Nephron progenitor cell (in vitro differentiated cells): ENCODE measurements at regions not wholly inside any gene's neighbourhood (a gene's known extent, or its start where the extent isn't known, plus 50 kb on each side); places are given as distances from the start of the nearest gene placed in this dataset.

Experiments
- DNase-seq: peaks from one replicate; pipeline ENCODE4 v3.0.0; 2021
- H3K27ac Mint-ChIP-seq: 2 replicates; pipeline ENCODE4 v1.8.0; 2021; ENCODE audit warnings: mild to moderate bottlenecking, moderate library complexity, mixed read lengths
- H3K27me3 Mint-ChIP-seq: 2 replicates; pipeline ENCODE4 v1.8.0; 2021; ENCODE audit warnings: mild to moderate bottlenecking, low read depth, mixed read lengths; ENCODE audit not compliant: poor library complexity
- H3K36me3 Mint-ChIP-seq: 2 replicates; pipeline ENCODE4 v1.8.0; 2021; ENCODE audit warnings: low read depth, mixed read lengths
- H3K4me1 Mint-ChIP-seq: 2 replicates; pipeline ENCODE4 v1.8.0; 2021; ENCODE audit warnings: mixed read lengths
- H3K4me3 Mint-ChIP-seq: 2 replicates; pipeline ENCODE4 v1.8.0; 2021; ENCODE audit warnings: mild to moderate bottlenecking, moderate library complexity, mixed read lengths
- H3K9me3 Mint-ChIP-seq: 2 replicates; pipeline ENCODE4 v1.8.0; 2021; ENCODE audit warnings: mild to moderate bottlenecking, moderate library complexity, mixed read lengths
- TF ChIP-seq, protein P1 (sequence below): fragments of 200-600 bp; sonication (generic); IDR thresholded peaks from 2 replicates; pipeline ENCODE4 v1.5.0; 2021; ENCODE audit warnings: antibody characterized with exemption

DNA sequence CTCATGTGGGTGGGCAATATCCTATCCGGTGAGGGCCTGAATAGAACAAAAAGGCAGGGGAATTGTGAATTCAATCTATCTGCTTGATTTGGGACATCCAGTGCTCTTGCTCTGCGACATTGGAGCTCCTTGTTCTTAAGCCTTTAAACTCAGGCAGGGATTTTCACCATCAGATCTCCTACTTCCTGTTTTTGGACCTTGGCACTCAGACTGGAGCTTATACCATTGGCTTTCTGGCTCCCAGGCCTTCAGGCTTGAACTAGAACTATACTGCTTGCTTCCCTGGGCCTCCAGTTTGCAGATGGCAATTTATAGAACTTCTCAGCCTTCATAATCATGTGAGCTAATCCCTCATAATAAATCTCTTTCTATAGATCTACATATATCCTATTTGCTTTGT is 134.3 kb upstream of the CLINT1 start:
- peaks cover 5% of the 10 kb centered on the region for H3K27me3 Mint-ChIP-seq
- no peaks in the 10 kb centered on the region for H3K36me3 Mint-ChIP-seq
- H3K4me3 Mint-ChIP-seq: no peak overlapping the region
- no peak for DNase-seq
- no peak overlapping the region for H3K27ac Mint-ChIP-seq
- H3K9me3 Mint-ChIP-seq: no peaks in the 10 kb centered on the region
- TF ChIP-seq, protein P1, sequence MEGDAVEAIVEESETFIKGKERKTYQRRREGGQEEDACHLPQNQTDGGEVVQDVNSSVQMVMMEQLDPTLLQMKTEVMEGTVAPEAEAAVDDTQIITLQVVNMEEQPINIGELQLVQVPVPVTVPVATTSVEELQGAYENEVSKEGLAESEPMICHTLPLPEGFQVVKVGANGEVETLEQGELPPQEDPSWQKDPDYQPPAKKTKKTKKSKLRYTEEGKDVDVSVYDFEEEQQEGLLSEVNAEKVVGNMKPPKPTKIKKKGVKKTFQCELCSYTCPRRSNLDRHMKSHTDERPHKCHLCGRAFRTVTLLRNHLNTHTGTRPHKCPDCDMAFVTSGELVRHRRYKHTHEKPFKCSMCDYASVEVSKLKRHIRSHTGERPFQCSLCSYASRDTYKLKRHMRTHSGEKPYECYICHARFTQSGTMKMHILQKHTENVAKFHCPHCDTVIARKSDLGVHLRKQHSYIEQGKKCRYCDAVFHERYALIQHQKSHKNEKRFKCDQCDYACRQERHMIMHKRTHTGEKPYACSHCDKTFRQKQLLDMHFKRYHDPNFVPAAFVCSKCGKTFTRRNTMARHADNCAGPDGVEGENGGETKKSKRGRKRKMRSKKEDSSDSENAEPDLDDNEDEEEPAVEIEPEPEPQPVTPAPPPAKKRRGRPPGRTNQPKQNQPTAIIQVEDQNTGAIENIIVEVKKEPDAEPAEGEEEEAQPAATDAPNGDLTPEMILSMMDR: no peak
- H3K4me1 Mint-ChIP-seq: peaks cover 7% of the 10 kb centered on the region

DNA sequence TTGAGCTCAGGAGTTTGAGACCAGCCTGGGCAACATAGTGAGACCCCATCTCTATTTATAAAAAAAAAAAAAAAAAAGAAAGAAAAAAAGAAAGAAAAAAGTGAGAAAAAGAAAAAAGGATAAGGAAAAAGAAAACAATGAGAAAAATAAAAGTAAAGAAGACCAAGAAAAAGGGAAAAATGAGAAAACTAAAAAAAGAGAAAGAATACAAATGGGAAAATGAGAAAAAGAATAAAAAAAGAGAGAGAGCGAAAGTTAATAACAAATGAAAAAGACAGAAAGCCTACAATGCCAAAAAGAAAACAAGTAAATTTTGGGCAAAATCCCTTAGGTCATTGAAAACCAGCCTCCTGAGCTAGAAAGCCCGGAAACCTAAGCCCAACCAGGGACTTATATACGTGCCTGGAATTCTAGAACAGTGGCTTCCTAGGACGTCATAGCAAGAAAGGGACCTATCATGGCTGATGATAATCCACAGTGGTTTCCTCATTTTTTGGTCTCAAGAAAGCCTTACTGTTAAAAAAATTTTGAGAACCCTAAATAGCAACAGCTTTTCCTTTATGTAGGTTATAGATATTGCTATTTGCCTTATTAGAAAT is 131.7 kb upstream of the CLINT1 start:
- Mint-ChIP-seq H3K27me3 (peaks cover 5% of the 10 kb centered on the region), H3K9me3 (no peaks in the 10 kb centered on the region), H3K36me3 (no peaks in the 10 kb centered on the region), H3K4me3 (no peak overlapping the region), H3K27ac (no peak overlapping the region), H3K4me1 (peaks cover 7% of the 10 kb centered on the region)
- TF ChIP-seq, protein P1: no peak
- DNase-seq: no peak

- no peak overlapping the region for H3K4me3 Mint-ChIP-seq
- TF ChIP-seq, protein P1: no peak
- DNase-seq: no peak
- no peaks in the 10 kb centered on the region for H3K36me3 Mint-ChIP-seq
- no peak overlapping the region for H3K27ac Mint-ChIP-seq
- no peaks in the 10 kb centered on the region for H3K27me3 Mint-ChIP-seq
- H3K9me3 Mint-ChIP-seq: no peaks in the 10 kb centered on the region
- peaks cover 2% of the 10 kb centered on the region for H3K4me1 Mint-ChIP-seq
Measured at GRCh38 chr5:157989296-157989695, 130.4 kb upstream of the CLINT1 start.

DNA sequence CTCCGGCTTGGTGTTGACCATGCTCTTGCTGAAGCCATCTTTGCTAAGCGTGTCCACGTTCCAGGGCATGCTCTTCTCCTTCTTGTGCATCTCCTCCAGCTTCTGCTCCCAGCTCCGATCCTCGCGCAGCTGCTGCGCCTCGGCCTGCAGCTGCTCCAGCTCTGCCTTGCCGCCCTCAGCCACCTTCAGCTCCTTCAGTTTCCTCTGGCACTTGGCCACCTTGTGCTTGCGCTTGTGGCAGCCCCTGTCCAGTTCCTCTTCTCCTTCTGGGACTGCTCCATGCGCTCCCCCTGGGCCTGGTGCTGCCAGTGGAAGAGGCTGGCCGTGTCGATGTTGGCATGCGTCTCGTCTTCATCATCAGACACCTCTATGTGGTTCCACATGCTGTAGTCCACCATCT is 128.3 kb upstream of the CLINT1 start:
- H3K9me3 Mint-ChIP-seq: peaks cover 11% of the 10 kb centered on the region
- no peaks in the 10 kb centered on the region for H3K36me3 Mint-ChIP-seq
- no peaks in the 10 kb centered on the region for H3K4me1 Mint-ChIP-seq
- H3K27me3 Mint-ChIP-seq: no peaks in the 10 kb centered on the region
- DNase-seq: no peak
- no peak overlapping the region for H3K4me3 Mint-ChIP-seq
- TF ChIP-seq, protein P1: no peak
- H3K27ac Mint-ChIP-seq: no peak overlapping the region

DNA sequence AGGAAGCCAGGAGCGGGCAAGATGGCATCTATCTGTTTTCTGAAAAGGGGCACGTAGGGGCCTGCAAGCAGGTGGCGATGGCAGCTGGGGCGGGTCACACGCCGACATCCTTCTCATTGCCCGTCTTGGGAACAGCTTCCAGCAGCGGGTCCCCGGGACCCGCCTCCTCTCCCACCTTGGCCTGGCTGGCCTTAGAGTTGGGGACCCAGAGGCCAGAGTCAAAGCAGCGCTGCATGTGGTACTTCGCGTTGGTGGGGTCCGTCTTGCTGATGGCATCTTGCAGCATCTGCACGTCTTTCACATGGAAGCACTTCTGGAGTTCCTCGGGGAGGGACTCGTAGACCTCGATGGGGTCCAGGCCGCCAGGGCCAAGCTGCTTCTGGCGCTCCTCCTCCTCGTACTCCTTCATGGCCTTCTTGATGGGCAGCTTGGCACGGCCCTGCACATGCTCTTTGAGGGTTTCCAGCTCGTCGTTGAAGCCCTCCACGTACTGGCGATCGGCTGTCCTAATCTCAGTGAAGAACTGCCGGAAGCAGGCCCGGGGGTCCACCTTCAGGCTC is 127.6 kb upstream of the CLINT1 start:
- no peak for DNase-seq
- H3K4me1 Mint-ChIP-seq: no peaks in the 10 kb centered on the region
- TF ChIP-seq, protein P1: no peak

GRCh38 chr5:157984611-157985010 is 125.7 kb upstream of the CLINT1 start:
- TF ChIP-seq, protein P1: no peak
- DNase-seq: no peak
- no peak overlapping the region for H3K4me3 Mint-ChIP-seq
- no peaks in the 10 kb centered on the region for H3K36me3 Mint-ChIP-seq
- H3K27me3 Mint-ChIP-seq: peaks cover 2% of the 10 kb centered on the region
- H3K9me3 Mint-ChIP-seq: peaks cover 13% of the 10 kb centered on the region
- no peak overlapping the region for H3K27ac Mint-ChIP-seq
- H3K4me1 Mint-ChIP-seq: no peaks in the 10 kb centered on the region

More for the DNA sequence above, 127.6 kb upstream of the CLINT1 start:
- H3K36me3 Mint-ChIP-seq: no peaks in the 10 kb centered on the region
- no peaks in the 10 kb centered on the region for H3K27me3 Mint-ChIP-seq
- no peak overlapping the region for H3K4me3 Mint-ChIP-seq
- no peak overlapping the region for H3K27ac Mint-ChIP-seq
- H3K9me3 Mint-ChIP-seq: peaks cover 13% of the 10 kb centered on the region
